ENCODE measurements at regions not wholly inside any gene's neighbourhood (a gene's known extent, or its start where the extent isn't known, plus 50 kb on each side); places are given as distances from the start of the nearest gene placed in this dataset.

DNA sequence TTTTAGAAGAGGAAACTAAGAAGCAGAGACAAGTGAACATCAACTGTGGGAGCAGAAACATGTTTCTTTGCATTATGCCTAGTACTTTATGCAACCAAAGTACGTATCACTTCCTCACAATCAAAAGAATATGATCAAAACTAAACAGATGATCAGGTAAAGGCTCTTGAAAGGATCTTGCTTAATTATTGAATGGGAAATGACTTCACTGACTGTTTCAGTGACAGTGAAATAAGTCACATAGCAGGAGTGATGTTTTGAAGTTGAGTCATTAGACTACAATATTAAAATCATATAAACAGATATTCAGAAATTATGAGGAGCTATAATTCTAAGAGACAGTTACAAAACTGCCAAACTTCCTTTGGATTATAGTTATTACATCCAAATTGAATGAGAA, 527.3 kb downstream of the MTRR start:
- no peaks in the 10 kb centered on the region for H3K27me3 Mint-ChIP-seq (ENCODE audit: insufficient read depth)
- H3K4me3 Mint-ChIP-seq = no peak overlapping the region
- Histone ChIP-seq H3K27me3 (ENCODE audit: control insufficient read depth, insufficient read depth, low read length, poor library complexity, severe bottlenecking) (no peaks in the 10 kb centered on the region), H3K27ac (ENCODE audit: low read depth, low read length) (no peak overlapping the region), H3K4me1 (ENCODE audit: control insufficient read depth, insufficient read depth, low read length) (no peaks in the 10 kb centered on the region), H3K36me3 (ENCODE audit: control insufficient read depth, insufficient read depth, low read length) (no peaks in the 10 kb centered on the region), H3K9me3 (ENCODE audit: control insufficient read depth, low read length) (no peaks in the 10 kb centered on the region), H3K9ac (ENCODE audit: extremely low read depth, low read length, poor library complexity, severe bottlenecking) (no peak overlapping the region), H3K4me3 (ENCODE audit: low read length) (no peak overlapping the region)
- TF ChIP-seq, protein P1, sequence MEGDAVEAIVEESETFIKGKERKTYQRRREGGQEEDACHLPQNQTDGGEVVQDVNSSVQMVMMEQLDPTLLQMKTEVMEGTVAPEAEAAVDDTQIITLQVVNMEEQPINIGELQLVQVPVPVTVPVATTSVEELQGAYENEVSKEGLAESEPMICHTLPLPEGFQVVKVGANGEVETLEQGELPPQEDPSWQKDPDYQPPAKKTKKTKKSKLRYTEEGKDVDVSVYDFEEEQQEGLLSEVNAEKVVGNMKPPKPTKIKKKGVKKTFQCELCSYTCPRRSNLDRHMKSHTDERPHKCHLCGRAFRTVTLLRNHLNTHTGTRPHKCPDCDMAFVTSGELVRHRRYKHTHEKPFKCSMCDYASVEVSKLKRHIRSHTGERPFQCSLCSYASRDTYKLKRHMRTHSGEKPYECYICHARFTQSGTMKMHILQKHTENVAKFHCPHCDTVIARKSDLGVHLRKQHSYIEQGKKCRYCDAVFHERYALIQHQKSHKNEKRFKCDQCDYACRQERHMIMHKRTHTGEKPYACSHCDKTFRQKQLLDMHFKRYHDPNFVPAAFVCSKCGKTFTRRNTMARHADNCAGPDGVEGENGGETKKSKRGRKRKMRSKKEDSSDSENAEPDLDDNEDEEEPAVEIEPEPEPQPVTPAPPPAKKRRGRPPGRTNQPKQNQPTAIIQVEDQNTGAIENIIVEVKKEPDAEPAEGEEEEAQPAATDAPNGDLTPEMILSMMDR (conservative IDR thresholded peaks at IDR 0.05) = no peak
- no peaks in the 10 kb centered on the region for H3K36me3 Mint-ChIP-seq (ENCODE audit: low read depth)
- 100% methylated on average over 1 of the region's 1 CpG; no CpG with 5 or more reads in 1 of the 2 experiments for WGBS, 2 experiments (ENCODE audit: insufficient coverage in 1 of 2, insufficient read length in 1 of 2)
- H3K27ac Mint-ChIP-seq = no peak overlapping the region
- no peak for DNase-seq
- no peaks in the 10 kb centered on the region for H3K9me3 Mint-ChIP-seq
- no peaks in the 10 kb centered on the region for H3K4me1 Mint-ChIP-seq

DNA sequence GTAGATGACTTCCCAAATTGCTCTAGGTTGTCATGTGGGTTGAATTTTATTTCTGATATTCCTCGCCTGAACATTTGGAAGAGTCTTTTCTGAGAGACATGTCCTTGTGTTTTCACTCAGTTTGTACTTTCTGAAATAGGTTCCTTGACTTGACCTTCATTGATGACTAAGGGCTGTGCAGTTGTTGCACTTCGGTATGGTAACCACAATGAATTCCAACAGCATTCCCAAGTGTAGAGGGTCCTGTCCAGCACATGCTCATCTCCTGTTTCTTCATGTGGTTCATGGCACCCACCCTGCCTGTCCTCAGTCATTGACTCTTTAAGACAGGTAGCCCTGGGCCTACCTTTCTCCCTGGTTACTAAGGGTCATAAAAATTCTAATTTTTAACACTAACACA, 527.8 kb downstream of the MTRR start:
- H3K9me3 Mint-ChIP-seq = no peaks in the 10 kb centered on the region
- Histone ChIP-seq H3K9me3 (ENCODE audit: control insufficient read depth, low read length) (no peaks in the 10 kb centered on the region), H3K36me3 (ENCODE audit: control insufficient read depth, insufficient read depth, low read length) (no peaks in the 10 kb centered on the region), H3K27ac (ENCODE audit: low read depth, low read length) (no peak overlapping the region), H3K4me1 (ENCODE audit: control insufficient read depth, insufficient read depth, low read length) (no peaks in the 10 kb centered on the region), H3K9ac (ENCODE audit: extremely low read depth, low read length, poor library complexity, severe bottlenecking) (no peak overlapping the region), H3K4me3 (ENCODE audit: low read length) (no peak overlapping the region), H3K27me3 (ENCODE audit: control insufficient read depth, insufficient read depth, low read length, poor library complexity, severe bottlenecking) (no peaks in the 10 kb centered on the region)
- H3K27ac Mint-ChIP-seq = no peak overlapping the region
- TF ChIP-seq, protein P1 (conservative IDR thresholded peaks at IDR 0.05) = no peak
- H3K4me3 Mint-ChIP-seq = no peak overlapping the region
- no peaks in the 10 kb centered on the region for H3K4me1 Mint-ChIP-seq
- no peaks in the 10 kb centered on the region for H3K27me3 Mint-ChIP-seq (ENCODE audit: insufficient read depth)
- no peaks in the 10 kb centered on the region for H3K36me3 Mint-ChIP-seq (ENCODE audit: low read depth)
- WGBS, 2 experiments (ENCODE audit: insufficient coverage in 1 of 2, insufficient read length in 1 of 2) = 89 to 90% methylated on average over 2 of the region's 2 CpGs
- DNase-seq = no peak

DNA sequence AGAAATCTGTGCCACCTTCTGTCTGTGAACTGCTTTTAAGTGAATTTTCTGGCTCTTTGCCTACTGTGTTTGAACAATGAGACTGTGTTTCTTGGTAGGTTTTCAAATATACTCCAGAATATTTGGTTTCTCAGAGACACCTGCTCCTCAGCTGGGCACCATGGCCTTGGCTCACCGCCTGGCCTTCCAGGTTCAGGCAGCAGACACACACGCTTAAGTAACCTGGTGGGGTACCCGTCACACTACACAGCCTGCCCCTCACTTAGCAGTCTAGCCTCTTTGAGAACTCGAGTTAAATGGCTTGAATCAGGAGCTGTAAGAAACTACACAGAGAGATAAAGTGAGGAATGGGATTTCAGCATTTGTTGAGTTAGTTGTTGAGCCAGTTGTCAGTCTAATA, 530.5 kb downstream of the MTRR start:
- no peak for DNase-seq
- Histone ChIP-seq H3K4me1 (ENCODE audit: control insufficient read depth, insufficient read depth, low read length) (no peaks in the 10 kb centered on the region), H3K9me3 (ENCODE audit: control insufficient read depth, low read length) (no peaks in the 10 kb centered on the region), H3K4me3 (ENCODE audit: low read length) (no peak overlapping the region), H3K9ac (ENCODE audit: extremely low read depth, low read length, poor library complexity, severe bottlenecking) (no peak overlapping the region), H3K27me3 (ENCODE audit: control insufficient read depth, insufficient read depth, low read length, poor library complexity, severe bottlenecking) (no peaks in the 10 kb centered on the region), H3K36me3 (ENCODE audit: control insufficient read depth, insufficient read depth, low read length) (no peaks in the 10 kb centered on the region), H3K27ac (ENCODE audit: low read depth, low read length) (no peak overlapping the region)
- Mint-ChIP-seq H3K27me3 (ENCODE audit: insufficient read depth) (no peaks in the 10 kb centered on the region), H3K4me3 (no peak overlapping the region), H3K27ac (no peak overlapping the region), H3K36me3 (ENCODE audit: low read depth) (no peaks in the 10 kb centered on the region), H3K9me3 (no peaks in the 10 kb centered on the region), H3K4me1 (no peaks in the 10 kb centered on the region)
- TF ChIP-seq, protein P1 (conservative IDR thresholded peaks at IDR 0.05) = no peak
- 91 to 100% methylated on average over 2 to 4 of the region's 4 CpGs for WGBS, 2 experiments (ENCODE audit: insufficient coverage in 1 of 2, insufficient read length in 1 of 2)

Data from endodermal cell (in vitro differentiated cells).